ENCODE measurements at regions not wholly inside any gene's neighbourhood (a gene's known extent, or its start where the extent isn't known, plus 50 kb on each side); places are given as distances from the start of the nearest gene placed in this dataset.

- no peak for TF ChIP-seq POLR2A (IDR thresholded peaks at IDR 0.05; ENCODE audit: low read length)
- TF ChIP-seq CTCF (IDR thresholded peaks at IDR 0.05) = no peak
- TF ChIP-seq USF2 (IDR thresholded peaks at IDR 0.05) = no peak
- TF ChIP-seq RCOR1 (IDR thresholded peaks at IDR 0.05; ENCODE audit: low read depth, low read length) = no peak
- no peak for TF ChIP-seq RAD21 (conservative IDR thresholded peaks at IDR 0.05 in 1 of 2, IDR thresholded peaks at IDR 0.05 in 1 of 2)
Measured at GRCh38 chr17:57201481-57201880, 54.8 kb upstream of the MSI2 start.

Data from A549 (cell line).